ENCODE measurements at regions not wholly inside any gene's neighbourhood (a gene's known extent, or its start where the extent isn't known, plus 50 kb on each side); places are given as distances from the start of the nearest gene placed in this dataset.

DNA sequence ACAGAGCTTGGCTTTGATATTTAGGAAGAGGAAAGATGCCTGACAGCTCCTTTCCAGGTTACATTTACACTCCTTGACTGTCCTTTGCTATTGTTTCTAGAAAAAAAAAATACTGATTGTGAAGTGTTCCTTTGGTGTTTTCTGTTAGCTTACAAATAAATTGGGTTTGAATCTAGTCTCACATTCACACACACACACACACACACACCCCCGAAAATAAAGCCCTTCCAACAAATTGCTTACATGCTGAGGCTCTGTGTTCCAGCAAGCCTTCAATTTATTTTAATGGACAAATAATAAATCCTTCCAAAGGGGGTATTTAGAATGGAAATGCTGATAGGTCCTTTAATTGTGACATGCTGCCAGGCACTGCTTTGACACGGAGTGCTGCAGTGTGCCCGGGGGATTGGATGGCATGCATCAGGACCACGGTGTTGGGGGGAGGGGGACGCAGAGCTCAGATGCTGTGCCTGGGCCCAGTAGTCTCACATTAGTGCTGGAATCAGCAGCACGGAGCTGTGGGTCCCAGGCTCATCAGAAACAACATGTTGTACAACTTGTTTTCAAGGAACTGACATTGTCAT, 199.9 kb downstream of the CD83 start:
- no peak for TF ChIP-seq POLR2AphosphoS5 (IDR thresholded peaks at IDR 0.05; ENCODE audit: low read depth, low read length)
- TF ChIP-seq, protein P1, sequence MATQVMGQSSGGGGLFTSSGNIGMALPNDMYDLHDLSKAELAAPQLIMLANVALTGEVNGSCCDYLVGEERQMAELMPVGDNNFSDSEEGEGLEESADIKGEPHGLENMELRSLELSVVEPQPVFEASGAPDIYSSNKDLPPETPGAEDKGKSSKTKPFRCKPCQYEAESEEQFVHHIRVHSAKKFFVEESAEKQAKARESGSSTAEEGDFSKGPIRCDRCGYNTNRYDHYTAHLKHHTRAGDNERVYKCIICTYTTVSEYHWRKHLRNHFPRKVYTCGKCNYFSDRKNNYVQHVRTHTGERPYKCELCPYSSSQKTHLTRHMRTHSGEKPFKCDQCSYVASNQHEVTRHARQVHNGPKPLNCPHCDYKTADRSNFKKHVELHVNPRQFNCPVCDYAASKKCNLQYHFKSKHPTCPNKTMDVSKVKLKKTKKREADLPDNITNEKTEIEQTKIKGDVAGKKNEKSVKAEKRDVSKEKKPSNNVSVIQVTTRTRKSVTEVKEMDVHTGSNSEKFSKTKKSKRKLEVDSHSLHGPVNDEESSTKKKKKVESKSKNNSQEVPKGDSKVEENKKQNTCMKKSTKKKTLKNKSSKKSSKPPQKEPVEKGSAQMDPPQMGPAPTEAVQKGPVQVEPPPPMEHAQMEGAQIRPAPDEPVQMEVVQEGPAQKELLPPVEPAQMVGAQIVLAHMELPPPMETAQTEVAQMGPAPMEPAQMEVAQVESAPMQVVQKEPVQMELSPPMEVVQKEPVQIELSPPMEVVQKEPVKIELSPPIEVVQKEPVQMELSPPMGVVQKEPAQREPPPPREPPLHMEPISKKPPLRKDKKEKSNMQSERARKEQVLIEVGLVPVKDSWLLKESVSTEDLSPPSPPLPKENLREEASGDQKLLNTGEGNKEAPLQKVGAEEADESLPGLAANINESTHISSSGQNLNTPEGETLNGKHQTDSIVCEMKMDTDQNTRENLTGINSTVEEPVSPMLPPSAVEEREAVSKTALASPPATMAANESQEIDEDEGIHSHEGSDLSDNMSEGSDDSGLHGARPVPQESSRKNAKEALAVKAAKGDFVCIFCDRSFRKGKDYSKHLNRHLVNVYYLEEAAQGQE (IDR thresholded peaks at IDR 0.05; ENCODE audit: insufficient read depth in 1 of 2, low read depth in 2 of 2, low read length in 2 of 2), result no peak
